Stromal cell of bone marrow (primary cell): ENCODE measurements at regions not wholly inside any gene's neighbourhood (a gene's known extent, or its start where the extent isn't known, plus 50 kb on each side); places are given as distances from the start of the nearest gene placed in this dataset.
"Not testable (repeated sequence)": the region's sequence is repeated elsewhere in the genome, so short reads cannot be mapped to it uniquely, and the experiment has no call there.

ENCODE experiments used
- DNase-seq: peaks from one replicate; pipeline ENCODE4 v3.0.0-alpha.2; 2012; ENCODE audit warnings: low read depth

DNA sequence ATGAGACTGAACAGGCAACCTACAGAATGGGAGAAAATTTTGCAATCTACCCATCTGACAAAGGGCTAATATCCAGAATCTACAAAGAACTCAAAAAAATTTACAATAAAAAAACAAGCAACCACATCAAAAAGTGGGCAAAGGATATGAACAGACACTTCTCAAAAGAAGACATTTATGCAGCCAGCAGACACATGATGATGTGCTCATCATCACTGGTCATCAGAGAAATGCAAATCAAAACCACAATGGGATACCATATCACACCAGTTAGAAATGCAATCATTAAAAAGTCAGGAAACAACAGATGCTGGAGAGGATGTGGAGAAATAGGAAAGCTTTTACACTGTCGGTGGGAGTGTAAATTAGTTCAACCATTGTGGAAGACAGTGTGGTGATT is 51.7 kb upstream of the PAXBP1 start:
- not testable (repeated sequence) for DNase-seq

DNA sequence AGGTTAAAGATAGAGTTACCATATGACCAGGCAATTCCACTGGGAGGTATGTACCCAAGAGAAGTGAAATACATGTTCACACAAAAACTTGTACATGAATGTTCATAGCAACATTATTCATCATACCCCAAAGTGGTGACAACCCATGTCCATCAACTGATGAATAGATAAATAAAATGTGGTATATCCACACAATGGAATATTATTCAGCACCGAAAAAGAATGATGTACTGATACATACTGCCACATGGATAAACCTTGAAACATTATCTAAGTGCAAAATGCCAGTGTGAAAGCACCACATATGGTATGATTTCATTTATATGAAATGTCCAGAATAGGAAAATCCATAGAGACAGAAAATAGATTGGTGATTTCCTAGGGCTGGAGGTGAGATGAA is 53.4 kb upstream of the PAXBP1 start:
- no peak for DNase-seq

DNA sequence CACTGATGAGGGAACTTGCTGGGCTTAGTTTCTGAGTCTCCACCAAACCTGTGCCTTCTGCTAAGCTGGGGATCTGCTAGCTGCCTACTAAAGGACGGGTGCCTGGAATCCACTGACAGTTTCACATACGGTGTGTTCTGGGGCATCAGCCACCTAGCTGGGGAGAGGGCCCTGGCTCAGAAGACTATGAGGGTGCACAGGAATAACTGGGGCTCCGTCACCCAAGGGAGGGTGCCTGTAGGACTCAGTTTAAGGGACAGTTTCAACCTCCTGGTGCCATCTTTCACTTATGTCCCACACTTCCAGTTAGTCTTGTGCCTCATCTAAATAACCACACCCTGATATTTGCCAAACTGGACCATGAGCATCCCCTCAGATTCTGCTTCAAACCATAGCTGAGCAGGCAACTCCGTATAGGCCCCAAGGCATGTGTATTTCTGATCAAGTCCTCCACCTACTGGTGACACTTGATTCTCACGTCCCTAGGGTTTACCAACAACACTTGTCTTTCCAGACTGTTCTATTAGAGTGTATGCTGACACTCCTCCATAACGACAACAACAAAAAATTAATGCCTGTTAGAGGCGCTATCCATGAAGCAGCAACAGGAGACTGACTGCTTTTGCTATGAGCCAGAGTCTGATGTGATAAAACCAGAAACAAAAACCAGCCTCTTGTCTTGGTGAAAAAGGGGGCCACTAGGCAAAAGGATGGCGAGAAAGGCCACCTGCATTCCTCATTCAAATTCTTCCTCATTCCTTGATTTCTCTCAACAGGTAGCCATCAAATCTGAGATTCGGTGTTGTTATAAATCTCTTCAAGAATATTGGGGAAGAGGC is 55.0 kb upstream of the PAXBP1 start:
- no peak for DNase-seq

DNA sequence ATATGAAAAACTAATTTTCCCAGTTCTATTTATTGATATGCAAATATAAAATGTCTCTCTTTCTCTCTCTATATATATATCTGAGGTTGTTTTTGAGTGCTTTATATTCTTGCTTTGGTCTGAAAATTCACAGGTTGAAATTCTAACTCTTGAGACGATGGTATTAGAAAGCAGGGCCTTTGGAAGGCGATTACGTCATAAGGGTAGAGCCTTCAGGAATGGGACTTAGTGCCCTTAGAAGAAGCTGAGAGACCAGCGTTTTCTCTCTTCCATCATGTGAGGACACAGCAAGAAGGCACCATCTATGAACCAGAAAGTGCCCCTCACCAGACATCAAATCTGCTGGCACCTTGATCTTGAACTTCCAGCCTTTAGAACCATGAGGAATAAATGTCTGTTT is 57.4 kb upstream of the PAXBP1 start:
- no peak for DNase-seq

DNA sequence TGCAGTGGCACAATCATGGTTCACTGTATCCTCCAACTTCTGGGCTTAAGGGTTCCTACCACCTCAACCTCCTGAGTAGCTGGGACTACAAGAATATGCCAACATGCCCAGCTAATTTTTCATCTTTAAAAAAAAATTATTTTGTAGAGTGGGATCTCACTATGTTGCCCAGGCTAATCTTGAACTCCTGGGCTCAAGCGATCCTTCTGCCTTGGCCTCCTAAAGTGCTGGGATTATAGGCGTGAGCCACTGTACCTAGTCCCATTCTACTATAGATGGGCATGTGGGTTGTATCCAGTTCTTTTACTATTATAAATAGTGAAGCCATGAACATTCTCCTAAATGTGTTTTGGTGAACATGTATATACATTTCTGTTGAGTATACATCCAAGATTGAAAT is 57.9 kb upstream of the PAXBP1 start:
- no peak for DNase-seq

DNA sequence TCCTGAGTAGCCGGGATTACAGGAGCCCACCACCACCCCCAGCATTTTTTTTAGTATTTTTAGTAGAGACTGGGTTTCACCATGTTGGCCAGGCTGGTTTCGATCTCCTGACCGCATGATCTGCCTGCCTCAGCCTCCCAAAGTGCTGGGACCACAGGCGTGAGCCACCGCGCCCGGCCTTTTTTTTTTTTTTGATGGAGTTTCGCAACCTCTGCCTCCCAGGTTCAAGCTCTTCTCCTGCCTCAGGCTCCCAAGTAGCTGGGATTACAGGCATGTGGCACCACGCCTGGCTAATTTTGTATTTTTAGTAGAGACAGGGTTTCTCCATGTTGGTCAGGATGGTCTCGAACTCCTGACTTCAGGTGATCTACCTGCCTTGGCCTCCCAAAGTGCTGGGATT is 60.2 kb upstream of the PAXBP1 start:
- not testable (repeated sequence) for DNase-seq

DNA sequence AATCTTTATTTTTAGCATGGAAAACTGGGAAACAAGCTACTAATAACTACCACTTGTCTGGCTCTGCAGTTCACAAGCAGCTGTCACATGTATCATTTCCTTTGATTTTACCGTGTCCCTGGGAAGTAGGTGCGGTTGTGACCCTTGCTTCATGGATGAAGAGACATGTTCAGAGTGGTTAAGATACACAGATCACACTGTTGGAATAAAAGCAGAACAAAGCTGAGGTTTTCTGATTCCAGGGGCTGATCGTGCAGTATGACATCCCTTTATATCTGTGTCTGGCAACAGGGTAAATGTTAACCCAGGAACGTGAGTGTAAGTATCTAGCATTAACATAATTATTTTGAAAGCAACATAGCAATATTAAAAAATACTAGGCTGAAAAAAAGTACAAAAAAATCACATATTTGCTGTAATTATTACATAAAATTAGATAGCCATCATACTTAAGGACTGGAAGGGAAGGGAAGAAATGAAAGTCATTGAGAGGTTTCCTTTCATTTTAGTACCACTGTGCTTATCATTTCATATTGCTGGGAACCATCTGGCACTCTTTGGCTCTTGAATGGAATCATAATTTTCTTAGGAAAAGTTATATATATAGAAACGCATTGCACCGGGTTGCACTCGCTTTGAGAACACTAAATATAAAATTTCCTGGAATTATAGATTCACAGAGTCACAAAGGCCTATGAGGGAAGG is 62.8 kb upstream of the PAXBP1 start:
- no peak for DNase-seq

DNA sequence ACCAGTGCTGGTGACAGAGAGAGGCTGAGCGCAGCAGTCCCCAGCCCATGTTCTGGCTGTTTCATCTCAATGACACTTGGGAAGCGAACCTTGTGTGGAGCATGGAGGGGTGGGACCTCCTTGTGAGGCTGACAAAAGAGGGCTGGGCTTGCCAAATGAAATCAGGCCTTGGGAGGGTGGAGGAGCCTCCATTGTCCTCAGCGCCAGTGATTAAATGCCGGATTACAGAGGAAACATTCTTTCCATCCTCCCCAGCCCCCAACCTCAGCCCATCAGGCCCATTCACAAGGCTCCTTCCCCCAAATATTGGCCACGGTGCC is 63.3 kb upstream of the PAXBP1 start:
- DNase-seq, result no peak

DNA sequence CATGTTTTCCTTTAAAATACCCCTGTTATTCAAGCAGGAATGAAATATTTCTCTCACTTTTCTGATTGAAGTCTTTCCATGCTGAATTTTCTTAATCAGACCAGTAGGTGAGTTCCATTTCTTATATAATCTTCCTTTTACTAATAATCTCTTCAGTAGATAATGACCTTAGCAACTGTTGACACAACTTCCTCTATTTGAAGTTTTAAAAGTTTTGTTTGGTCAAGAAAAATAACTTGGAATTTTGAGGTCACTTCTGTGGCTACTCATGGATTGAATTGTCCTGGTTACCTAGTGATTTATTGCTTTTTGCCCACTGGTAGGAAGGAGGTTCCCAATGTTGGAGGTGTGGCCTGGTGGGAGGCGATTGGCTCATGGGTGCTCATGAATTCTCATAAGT is 70.6 kb upstream of the PAXBP1 start:
- DNase-seq, result no peak

DNA sequence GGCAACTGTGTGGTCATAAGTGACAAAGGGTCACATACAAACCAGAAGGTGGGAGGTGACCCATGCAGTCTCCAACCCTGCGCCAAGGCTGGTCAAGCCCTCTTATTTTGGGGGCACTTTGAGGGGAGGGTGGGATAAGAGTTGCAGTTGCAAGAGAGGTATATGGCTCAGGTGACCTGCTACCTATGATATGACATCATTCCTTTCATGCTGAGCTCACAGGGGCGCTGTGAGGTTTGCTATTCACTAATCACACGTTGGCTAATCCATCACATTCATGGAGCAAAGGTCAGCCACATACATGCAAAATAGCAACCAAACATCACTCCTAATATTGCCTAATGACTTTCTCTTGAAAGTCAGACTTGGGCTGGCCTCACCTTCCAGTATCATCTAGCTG is 72.0 kb upstream of the PAXBP1 start:
- no peak for DNase-seq

DNA sequence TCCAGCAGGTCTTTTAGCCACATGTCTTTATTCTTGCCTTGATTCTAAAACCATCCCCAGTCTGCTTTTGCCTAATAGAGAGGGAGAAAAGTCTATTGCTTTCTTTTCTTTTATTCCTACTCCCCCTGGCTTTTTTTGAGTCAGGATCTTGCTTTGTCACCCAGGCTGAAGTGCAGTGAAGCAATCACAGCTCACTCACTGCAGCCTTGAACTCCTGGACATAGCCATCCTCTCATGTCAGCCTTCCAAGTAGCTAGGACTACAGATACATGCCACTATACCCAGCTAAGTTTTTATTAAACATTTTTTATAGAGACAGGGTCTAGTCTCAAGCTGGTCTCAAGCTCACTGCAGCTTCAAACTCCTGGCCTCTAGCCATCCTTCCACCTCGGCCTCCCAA is 72.5 kb upstream of the PAXBP1 start:
- DNase-seq, result no peak

DNA sequence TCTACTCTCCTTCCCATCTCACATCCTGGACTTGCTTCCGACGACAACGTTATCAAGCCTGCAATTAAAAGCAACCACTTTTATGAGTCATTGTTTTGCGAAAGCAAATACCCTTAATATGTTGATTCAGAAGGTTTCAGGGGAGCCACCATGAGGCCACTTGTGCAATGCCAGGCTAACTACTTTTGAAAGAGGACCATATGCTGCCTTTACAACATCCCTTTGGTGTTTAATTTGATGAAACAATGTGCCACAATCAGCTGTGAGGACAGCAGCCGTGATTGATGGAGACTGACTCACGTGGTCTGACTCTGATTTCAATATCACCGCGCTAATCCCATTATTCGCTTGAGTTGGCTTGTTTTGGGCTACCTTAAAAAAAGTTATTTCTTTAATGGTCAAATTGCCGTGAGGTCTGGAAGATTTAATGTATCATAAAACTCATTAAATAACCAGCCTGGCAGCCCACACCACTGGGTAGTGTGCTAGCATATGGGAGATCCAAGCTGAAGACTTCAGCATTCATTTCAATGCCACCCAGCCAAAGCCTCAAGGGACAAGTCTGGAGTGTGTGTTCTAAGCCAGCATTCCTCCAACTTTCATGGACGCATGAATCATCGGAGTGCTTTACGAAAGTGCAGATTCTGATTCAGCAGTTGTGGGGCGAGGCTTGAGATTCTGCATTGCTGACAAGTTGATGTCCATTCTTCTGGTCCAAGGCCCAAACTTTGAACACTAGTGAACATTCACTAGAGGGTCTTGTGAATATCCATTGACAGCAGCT is 73.3 kb upstream of the PAXBP1 start:
- DNase-seq, result peak; percentile 90

DNA sequence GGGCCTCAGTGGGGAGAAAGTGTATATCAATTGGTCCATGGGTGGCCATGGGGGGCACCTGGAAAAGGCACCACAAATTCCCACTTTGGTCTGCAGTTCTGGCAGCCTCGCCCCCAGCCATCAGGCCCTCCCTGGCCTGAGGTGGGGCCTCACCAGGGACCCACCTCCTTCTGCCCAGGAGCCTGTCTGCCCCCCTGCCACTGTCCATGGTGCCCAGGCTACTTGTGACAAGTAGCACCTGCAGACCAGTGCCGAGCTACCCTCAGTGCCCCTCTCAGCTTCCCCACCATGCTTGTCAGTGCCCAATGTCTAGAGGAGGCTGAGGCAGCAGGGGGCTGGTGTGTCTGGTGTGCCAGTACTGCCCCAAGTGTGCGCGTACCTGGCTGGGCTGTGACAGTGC is 87.1 kb upstream of the PAXBP1 start:
- DNase-seq, result no peak

DNA sequence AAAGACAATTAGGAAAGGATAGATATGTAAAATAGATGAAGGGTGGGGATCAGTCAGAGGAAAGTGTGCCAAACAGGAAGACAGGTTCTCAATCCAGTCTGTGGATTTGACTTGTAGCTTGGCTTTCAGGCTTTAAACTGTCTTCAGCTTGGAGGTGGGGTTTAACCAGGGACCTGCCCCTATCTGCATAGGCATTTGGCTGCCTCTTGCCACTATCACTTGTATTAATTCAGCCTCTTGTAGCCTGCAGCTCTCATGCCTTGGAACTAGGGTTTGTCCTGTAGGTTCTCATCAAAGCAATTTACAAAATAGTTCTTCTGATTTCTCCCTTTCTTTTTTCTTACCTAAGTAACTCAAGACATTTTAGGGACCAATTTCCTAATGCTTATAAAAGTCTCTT is 88.8 kb upstream of the PAXBP1 start:
- no peak for DNase-seq

DNA sequence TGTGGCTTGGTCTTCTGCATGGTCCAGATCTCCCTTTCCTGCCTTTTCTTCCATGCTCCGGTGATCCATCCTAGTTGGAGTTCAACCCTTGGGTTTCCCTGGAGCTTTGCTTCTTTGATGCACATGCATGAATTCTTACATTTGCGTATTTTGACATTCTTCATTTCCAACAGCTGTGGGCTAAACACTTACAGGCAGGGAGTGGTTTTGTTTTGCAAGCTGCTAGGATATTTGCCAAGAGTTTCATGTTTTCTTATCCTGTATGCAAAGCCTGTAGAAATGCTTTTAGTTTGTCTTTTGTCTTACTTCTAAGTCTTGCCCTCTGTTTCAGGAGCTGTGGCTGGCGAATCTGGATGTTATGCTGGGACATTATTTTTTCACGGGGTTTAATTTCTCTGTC is 90.3 kb upstream of the PAXBP1 start:
- peak; percentile 9 for DNase-seq

DNA sequence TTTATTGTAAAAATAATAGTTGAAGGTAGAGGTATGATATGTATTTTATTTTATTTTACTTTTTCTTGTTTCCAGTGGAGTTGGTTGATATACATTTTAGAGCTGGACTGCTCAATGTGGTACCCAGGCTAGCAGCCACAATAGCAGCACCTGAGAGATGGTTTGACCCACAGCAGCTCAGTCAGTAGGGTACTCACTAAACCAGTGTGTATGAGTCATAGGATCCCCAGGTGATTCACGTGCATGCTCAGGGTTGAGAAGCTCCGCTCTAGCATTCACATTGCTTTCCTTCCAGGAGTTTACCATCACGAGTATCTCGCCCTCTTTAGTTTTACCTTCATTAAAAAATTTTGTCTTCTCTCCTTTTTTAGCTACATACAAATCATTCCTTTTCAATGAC is 96.0 kb upstream of the PAXBP1 start:
- no peak for DNase-seq

DNA sequence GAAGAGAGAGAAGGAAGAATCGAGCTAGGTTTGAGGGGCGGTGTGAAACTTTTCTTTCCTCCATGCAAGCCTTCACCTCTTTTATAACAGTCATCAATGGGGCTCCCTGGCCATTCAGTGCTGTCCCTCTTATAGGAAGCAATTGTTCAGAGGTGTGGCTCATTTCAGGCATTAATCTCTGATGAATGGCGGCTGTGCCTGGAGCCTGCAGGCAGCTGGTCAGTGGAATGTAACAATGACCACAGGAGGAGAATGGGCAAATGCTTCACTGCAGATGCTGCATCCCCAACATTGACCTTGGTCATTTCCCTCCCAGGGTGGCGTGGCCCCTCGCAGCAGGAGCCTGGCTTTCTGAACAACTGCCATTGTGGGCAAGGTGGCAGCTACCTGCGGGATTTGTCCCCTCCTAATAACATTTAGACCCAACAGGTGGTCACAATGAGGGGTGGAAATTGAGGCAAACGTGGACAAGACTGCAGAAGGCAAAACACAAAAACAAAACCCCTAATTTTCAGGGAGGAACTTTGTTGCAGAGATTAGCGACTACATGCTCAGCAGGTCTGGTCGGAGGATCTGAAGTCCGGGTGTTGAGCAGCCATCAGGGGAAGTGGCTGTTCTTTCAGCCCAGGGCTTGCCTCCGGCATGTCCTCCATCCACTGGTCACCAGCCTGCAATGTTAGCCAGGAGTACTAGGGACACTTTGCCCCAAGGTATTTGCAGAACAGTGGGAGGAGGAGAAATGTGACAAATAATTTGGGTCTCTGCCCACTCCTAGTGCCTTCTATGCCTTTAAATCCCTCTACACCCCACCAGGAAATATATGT is 97.3 kb upstream of the PAXBP1 start:
- DNase-seq, result no peak

DNA sequence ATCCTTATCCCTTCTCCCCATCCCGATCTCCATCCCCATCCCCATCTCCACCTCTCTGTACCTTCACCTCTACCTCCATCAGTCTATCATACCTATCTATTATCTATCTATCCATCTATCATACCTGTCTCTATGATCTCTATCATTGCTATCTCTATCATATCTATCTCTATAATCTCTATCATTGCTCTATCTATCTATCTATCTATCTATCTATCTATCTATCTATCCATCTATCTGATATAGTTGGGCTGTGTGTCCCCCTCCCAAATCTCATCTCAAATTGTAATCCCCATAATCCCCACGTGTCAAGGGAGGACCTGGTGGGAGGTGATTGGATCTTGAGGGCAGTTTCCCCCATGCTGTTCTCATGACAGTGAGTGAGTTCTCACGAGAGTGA is 97.9 kb upstream of the PAXBP1 start:
- no peak for DNase-seq

DNA sequence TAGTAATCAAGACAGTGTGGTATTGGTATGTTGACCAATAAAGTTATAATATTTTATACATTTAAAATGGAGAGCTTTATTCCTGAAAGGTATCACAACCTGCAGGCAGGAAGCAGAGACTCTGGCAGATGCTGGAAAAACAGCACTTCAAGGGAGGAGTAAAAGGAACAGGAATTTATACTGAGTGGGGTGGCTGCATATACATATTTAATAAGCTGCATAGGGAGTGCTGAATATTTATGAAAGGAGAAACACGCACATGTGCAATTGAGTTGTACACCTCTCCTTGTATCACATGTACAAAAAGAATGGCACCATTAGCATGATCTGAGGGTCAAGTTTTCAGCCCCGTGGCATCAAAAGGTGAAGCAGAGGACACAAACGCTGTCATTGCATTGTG is 104.9 kb upstream of the PAXBP1 start:
- DNase-seq, result no peak

DNA sequence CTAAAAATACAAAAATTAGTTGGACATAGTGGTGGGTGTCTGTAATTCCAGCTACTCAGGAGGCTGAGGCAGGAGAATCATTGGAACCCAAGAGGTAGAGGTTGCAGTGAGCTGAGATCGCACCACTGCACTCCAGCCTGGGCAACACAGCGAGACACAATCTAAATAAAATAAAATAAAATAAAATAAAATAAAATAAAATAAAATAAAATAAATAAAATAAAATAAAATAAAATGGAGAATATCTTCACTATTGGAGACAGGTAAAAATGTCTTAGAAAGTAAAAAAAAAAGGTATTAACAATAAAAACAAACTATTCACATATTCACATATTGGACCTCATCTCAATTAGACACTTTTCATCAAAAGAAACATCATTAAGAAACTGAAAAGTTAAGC is 106.3 kb upstream of the PAXBP1 start:
- DNase-seq, result not testable (repeated sequence)

DNA sequence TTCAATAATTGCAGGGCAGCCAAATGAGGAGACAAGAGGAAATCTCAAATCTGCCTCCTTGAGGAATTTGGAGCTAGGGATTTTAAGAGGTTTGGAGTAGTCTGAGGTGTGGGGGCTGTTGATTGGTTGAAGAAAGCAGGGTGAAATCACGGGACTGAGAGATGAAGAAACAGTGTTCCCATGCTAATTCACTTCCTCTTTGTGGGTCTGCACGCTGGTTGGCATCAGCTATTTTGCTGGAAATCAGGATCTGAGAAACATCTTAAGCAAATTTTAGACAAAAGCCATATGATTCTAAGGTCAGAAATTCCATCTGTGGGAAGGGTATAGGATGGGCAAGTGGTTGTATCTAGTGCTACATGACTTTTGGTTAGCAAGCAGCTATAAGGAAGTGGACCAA is 107.1 kb upstream of the PAXBP1 start:
- DNase-seq, result no peak

DNA sequence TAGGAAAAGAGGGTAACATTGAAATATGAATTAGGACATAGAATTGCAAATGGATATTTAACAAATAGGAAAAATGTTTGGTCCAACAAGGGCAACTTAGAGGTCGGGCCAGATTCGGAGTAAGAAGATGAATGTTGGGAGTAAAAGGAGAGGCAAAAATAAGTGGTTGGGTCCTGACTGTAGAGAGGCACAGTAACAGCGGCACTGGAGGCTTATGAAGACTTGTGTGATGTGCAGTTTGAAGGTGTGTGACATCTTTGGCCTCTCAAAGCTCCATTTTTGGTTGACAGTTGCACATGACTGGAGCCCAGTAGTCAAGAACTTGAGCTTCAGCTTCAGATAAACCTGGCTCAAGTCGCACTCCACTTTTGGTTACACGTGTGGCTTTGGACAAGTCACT is 109.9 kb upstream of the PAXBP1 start:
- DNase-seq, result no peak
